Sigmoid colon (tissue), 6 donors: ENCODE measurements at regions not wholly inside any gene's neighbourhood (a gene's known extent, or its start where the extent isn't known, plus 50 kb on each side); places are given as distances from the start of the nearest gene placed in this dataset.

Source experiments
- DNase-seq: peaks from one replicate; pipeline ENCODE4 v3.0.0-alpha.2; 2019
- H3K27ac ChIP-seq, 4 donors: fragments of 200-600 bp; sonication (generic); one replicate each; pipeline ENCODE4 v1.5.1; 2016 to 2019; ENCODE audit warnings: mild to moderate bottlenecking in 1 of 4
- H3K27me3 ChIP-seq, 3 donors: fragments of 200-600 bp; sonication (generic); one replicate each; pipeline ENCODE4 v1.5.1; 2019; ENCODE audit warnings: mild to moderate bottlenecking in 1 of 3
- H3K36me3 ChIP-seq, 4 donors: fragments of 200-600 bp; sonication (generic); one replicate each; pipeline ENCODE4 v1.5.1; 2016 to 2019
- H3K4me1 ChIP-seq, 4 donors: fragments of 200-600 bp; sonication (generic); one replicate each; pipeline ENCODE4 v1.5.1; 2017 to 2019
- H3K4me3 ChIP-seq, 4 donors: fragments of 200-600 bp; sonication (generic); one replicate each; pipeline ENCODE4 v1.5.1; 2017 to 2019; ENCODE audit warnings: mild to moderate bottlenecking in 2 of 4, moderate library complexity in 1 of 4
- H3K9me3 ChIP-seq, 4 donors: fragments of 200-600 bp in 3 of 4; sonication (generic) in 3 of 4; one replicate each; pipeline versions ENCODE4 v1.5.1 to v1.6.1; 2013 to 2019
- CTCF ChIP-seq, 4 experiments: fragments of 450-650 bp in 3 of 4; fragments of 200-600 bp in 1 of 4; IDR thresholded peaks; one replicate each; pipeline ENCODE4 v1.5.1; 2016 to 2019; ENCODE audit warnings: antibody characterized with exemption in 4 of 4, mild to moderate bottlenecking in 3 of 4, moderate library complexity in 2 of 4
- EP300 ChIP-seq, 4 donors: sonication (generic); formaldehyde crosslinking; IDR thresholded peaks; one replicate each; pipeline ENCODE4 v1.6.1; 2017; ENCODE audit warnings: antibody characterized with exemption in 4 of 4
- POLR2A ChIP-seq, 2 donors: fragments of 450-650 bp; IDR thresholded peaks; one replicate each; pipeline ENCODE4 v1.6.1; 2016; ENCODE audit warnings: antibody characterized with exemption in 2 of 2, mild to moderate bottlenecking in 2 of 2, moderate library complexity in 2 of 2
- POLR2AphosphoS5 ChIP-seq, 4 donors: sonication (generic); formaldehyde crosslinking; IDR thresholded peaks; one replicate each; pipeline ENCODE4 v1.6.1; 2017; ENCODE audit warnings: antibody characterized with exemption in 4 of 4
- WGBS, 2 donors: extraction: QIAGEN DNeasy Blood & Tissue Kit; methylation state at CpG; one replicate each; pipeline ENCODE4 v1.1.7; 2013; 5-methylcytosine and 5-hydroxymethylcytosine counted together
- intact Hi-C: fragments of 100-400 bp; cut with DNase I; formaldehyde crosslinking; loops from one replicate; pipeline ENCODE4 v1.15.1; 2023
- donor health status: healthy with polysubstance abuse.
- donor health status: healthy.

DNA sequence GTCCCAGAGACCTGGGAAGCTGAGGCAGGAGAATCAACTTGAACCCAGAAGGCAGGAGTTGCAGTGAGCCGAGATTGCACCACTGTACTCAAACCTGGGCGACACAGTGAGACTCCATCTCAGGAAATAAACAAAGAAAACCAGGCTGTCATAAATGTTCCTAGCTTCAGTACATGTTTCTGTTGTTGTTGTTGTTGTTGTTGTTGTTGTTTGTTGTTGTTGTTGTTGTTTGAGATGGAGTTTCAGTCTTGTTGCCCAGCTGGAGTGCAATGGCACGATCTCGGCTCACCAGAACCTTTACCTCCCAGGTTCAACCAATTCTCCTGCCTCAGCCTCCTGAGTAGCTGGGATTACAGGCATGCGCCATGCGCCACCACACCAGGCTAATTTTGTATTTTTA lies 452.5 kb downstream of the HS3ST3B1 start:
- intact Hi-C loops: no loop called here
- Histone ChIP-seq H3K9me3 (no peaks in the 10 kb centered on the region), H3K27me3 (no peaks in the 10 kb centered on the region), H3K4me1 (no peaks in the 10 kb centered on the region), H3K4me3 (no peak overlapping the region), H3K36me3 (no peaks in the 10 kb centered on the region), H3K27ac (no peak overlapping the region)
- WGBS, 2 donors: 93 to 94% methylated on average over 6 of the region's 6 CpGs
- no peak for TF ChIP-seq POLR2AphosphoS5 (IDR thresholded peaks at IDR 0.05)
- no peak for TF ChIP-seq EP300 (IDR thresholded peaks at IDR 0.05)
- no peak for TF ChIP-seq POLR2A (IDR thresholded peaks at IDR 0.05)
- no peak for TF ChIP-seq CTCF (IDR thresholded peaks at IDR 0.05)
- DNase-seq: no peak

GRCh38 chr17:14752011-14752410 lies 451.1 kb downstream of the HS3ST3B1 start:
- WGBS, 2 donors: 71 to 87% methylated on average over 2 of the region's 2 CpGs
- no peak overlapping the region for H3K27ac ChIP-seq
- no peaks in the 10 kb centered on the region for H3K27me3 ChIP-seq
- no peaks in the 10 kb centered on the region for H3K4me1 ChIP-seq
- TF ChIP-seq CTCF (IDR thresholded peaks at IDR 0.05): no peak
- no peak for TF ChIP-seq EP300 (IDR thresholded peaks at IDR 0.05)
- TF ChIP-seq POLR2A (IDR thresholded peaks at IDR 0.05): no peak
- no peak for TF ChIP-seq POLR2AphosphoS5 (IDR thresholded peaks at IDR 0.05)
- H3K36me3 ChIP-seq: no peaks in the 10 kb centered on the region
- H3K9me3 ChIP-seq: no peaks in the 10 kb centered on the region
- intact Hi-C loops: no loop called here
- no peak overlapping the region for H3K4me3 ChIP-seq
- no peak for DNase-seq

DNA sequence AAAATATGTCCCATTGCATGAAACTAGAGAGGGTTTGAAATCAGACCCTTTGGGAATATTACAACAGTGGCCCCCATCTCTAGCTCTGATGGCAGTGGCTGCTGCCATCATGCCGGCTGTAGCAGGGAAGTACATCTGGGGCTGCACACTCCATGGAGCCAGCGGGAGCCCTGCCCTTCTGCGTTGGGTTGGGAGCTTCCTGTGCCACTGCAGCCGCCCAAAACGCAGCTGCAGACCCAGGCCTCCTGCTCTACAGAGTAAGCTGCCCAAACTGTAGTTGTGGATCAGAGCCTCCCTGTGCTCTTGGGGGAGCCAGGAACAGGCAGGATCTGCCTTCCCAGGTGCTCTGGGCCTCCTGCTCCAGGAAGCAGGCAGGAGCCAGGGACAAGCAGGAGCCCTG lies 450.0 kb downstream of the HS3ST3B1 start:
- Histone ChIP-seq H3K9me3 (no peaks in the 10 kb centered on the region), H3K4me1 (no peaks in the 10 kb centered on the region), H3K27ac (no peak overlapping the region), H3K36me3 (no peaks in the 10 kb centered on the region), H3K27me3 (no peaks in the 10 kb centered on the region), H3K4me3 (no peak overlapping the region)
- WGBS, 2 donors: 93 to 96% methylated on average over 5 of the region's 5 CpGs
- intact Hi-C loops: no loop called here
- no peak for TF ChIP-seq CTCF (IDR thresholded peaks at IDR 0.05)
- TF ChIP-seq POLR2A (IDR thresholded peaks at IDR 0.05): no peak
- TF ChIP-seq POLR2AphosphoS5 (IDR thresholded peaks at IDR 0.05): no peak
- no peak for TF ChIP-seq EP300 (IDR thresholded peaks at IDR 0.05)
- DNase-seq: no peak

DNA sequence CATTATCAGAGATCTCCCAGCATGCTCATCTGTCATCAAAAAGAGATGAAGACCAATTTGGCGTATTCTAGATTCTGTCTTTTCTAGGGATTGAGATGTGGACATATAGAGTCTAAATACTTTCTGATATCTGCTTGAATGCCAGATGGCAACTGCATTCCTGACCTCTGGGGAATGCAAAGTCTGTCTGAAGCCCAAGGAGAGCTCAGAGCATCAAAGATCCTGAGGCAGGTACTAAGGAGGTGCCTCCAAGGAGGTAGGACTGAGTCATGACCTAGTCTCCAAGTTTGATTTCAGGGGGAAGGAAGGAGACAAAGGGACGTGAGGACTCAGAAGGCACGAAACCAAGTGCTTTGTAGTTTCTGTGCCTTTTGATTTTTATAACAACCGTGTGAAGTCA lies 448.4 kb downstream of the HS3ST3B1 start:
- no peaks in the 10 kb centered on the region for H3K27me3 ChIP-seq
- no peak overlapping the region for H3K27ac ChIP-seq
- DNase-seq: no peak
- intact Hi-C loops: no loop called here
- H3K9me3 ChIP-seq: no peaks in the 10 kb centered on the region
- 82 to 90% methylated on average over 4 of the region's 4 CpGs for WGBS, 2 donors
- no peak for TF ChIP-seq EP300 (IDR thresholded peaks at IDR 0.05)
- TF ChIP-seq POLR2AphosphoS5 (IDR thresholded peaks at IDR 0.05): no peak
- no peak for TF ChIP-seq CTCF (IDR thresholded peaks at IDR 0.05)
- TF ChIP-seq POLR2A (IDR thresholded peaks at IDR 0.05): no peak
- H3K4me1 ChIP-seq: no peaks in the 10 kb centered on the region
- H3K4me3 ChIP-seq: no peak overlapping the region
- no peaks in the 10 kb centered on the region for H3K36me3 ChIP-seq

DNA sequence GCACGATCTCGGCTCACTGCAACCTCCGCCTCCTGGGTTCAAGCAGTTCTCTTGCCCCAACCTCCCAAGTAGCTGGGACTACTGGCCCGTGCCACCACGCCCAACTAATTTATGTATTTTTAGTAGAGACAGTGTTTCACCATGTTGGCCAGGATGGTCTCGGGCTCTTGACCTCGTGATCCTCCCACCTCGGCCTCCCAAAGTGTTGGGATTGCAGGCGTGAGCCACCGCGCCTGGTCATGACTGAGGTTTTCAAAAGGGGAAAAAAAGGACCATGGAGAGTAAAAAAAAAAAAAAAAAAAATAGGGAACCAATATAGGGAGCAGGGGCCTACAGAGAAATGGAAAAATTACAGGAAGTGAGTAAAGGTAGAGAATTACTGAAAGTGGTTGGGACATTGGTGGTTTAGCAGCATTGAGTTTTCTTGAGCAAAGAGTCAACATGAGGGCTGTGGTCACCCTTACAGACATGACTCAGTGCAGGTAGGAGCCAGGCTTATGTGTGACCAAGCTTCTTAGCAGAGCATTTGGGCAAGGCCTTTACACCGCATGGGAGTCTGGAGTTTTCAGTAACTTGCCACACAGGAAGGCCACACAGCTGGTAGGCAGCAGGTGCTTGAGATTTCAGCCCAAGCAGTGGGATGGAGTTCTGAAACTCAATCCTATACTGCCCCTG lies 447.3 kb downstream of the HS3ST3B1 start:
- Histone ChIP-seq H3K4me1 (no peaks in the 10 kb centered on the region), H3K27ac (no peak overlapping the region), H3K27me3 (no peaks in the 10 kb centered on the region), H3K36me3 (no peaks in the 10 kb centered on the region), H3K4me3 (no peak overlapping the region), H3K9me3 (no peaks in the 10 kb centered on the region)
- no peak for DNase-seq
- intact Hi-C loops: no loop called here
- TF ChIP-seq EP300 (IDR thresholded peaks at IDR 0.05) (no peak), POLR2AphosphoS5 (IDR thresholded peaks at IDR 0.05) (no peak), POLR2A (IDR thresholded peaks at IDR 0.05) (no peak), CTCF (IDR thresholded peaks at IDR 0.05) (no peak)
- 87 to 88% methylated on average over 12 of the region's 12 CpGs for WGBS, 2 donors
